Caki2 (cell line): ENCODE measurements at regions not wholly inside any gene's neighbourhood (a gene's known extent, or its start where the extent isn't known, plus 50 kb on each side); places are given as distances from the start of the nearest gene placed in this dataset.
"Not testable (repeated sequence)": the region's sequence is repeated elsewhere in the genome, so short reads cannot be mapped to it uniquely, and the experiment has no call there.

ENCODE experiments used
- DNase-seq: peaks from one replicate; pipeline ENCODE4 v3.0.0-alpha.2; 2015; ENCODE audit warnings: low read depth
- in situ Hi-C: cut with HindIII; loops from 2 replicates; pipeline ENCODE4 v1.10.0; 2016; ENCODE audit warnings: low sequenced_read_pairs, low pct_unique_long_range_greater_than_20kb, mixed read lengths

- no peak for DNase-seq
- in situ Hi-C loops = no loop called here
Measured at GRCh38 chr4:19631814-19632213, 619.9 kb upstream of the SLIT2 start.

- no peak for DNase-seq
- in situ Hi-C loops = no loop called here
Measured at GRCh38 chr4:19623866-19624265, 627.8 kb upstream of the SLIT2 start.

- in situ Hi-C loops = no loop called here
Measured at GRCh38 chr4:19615086-19615689, 636.5 kb upstream of the SLIT2 start.

GRCh38 chr4:19614171-19614570 lies 637.5 kb upstream of the SLIT2 start:
- no peak for DNase-seq
- in situ Hi-C loops = no loop called here

More at GRCh38 chr4:19615086-19615689, 636.5 kb upstream of the SLIT2 start:
- DNase-seq = no peak

GRCh38 chr4:19596342-19596741 lies 655.4 kb upstream of the SLIT2 start:
- in situ Hi-C loops = no loop called here

GRCh38 chr4:19592391-19592790 lies 659.3 kb upstream of the SLIT2 start:
- in situ Hi-C loops = no loop called here
- no peak for DNase-seq

More at GRCh38 chr4:19596342-19596741, 655.4 kb upstream of the SLIT2 start:
- no peak for DNase-seq

- in situ Hi-C loops = no loop called here
- DNase-seq = peak; percentile 2
Measured at GRCh38 chr4:19583827-19584569, 667.7 kb upstream of the SLIT2 start.

- in situ Hi-C loops = no loop called here
- DNase-seq = no peak
Measured at GRCh38 chr4:19580095-19580494, 671.6 kb upstream of the SLIT2 start.

- in situ Hi-C loops = no loop called here
- no peak for DNase-seq
Measured at GRCh38 chr4:19579608-19580007, 672.1 kb upstream of the SLIT2 start.

GRCh38 chr4:19577097-19577496 lies 674.6 kb upstream of the SLIT2 start:
- in situ Hi-C loops = no loop called here
- no peak for DNase-seq

- DNase-seq = no peak
- in situ Hi-C loops = no loop called here
Measured at GRCh38 chr4:19575924-19576323, 675.8 kb upstream of the SLIT2 start.

GRCh38 chr4:19566041-19566440 lies 685.7 kb upstream of the SLIT2 start:
- DNase-seq = no peak
- in situ Hi-C loops = no loop called here

- in situ Hi-C loops = no loop called here
- DNase-seq = no peak
Measured at GRCh38 chr4:19562456-19562855, 689.2 kb upstream of the SLIT2 start.

- in situ Hi-C loops = no loop called here
- DNase-seq = peak; percentile 6
Measured at GRCh38 chr4:19557161-19557560, 694.5 kb upstream of the SLIT2 start.

- in situ Hi-C loops = not testable (repeated sequence)
- DNase-seq = peak; percentile 66
Measured at GRCh38 chr4:19556276-19556675, 695.4 kb upstream of the SLIT2 start.

GRCh38 chr4:19547463-19547862 lies 704.2 kb upstream of the SLIT2 start:
- DNase-seq = no peak
- in situ Hi-C loops = no loop called here

GRCh38 chr4:19544446-19545125 lies 707.1 kb upstream of the SLIT2 start:
- in situ Hi-C loops = no loop called here
- DNase-seq = no peak

GRCh38 chr4:19540859-19541540 lies 710.7 kb upstream of the SLIT2 start:
- in situ Hi-C loops = no loop called here
- DNase-seq = no peak

- in situ Hi-C loops = no loop called here
Measured at GRCh38 chr4:19539201-19539600, 712.5 kb upstream of the SLIT2 start.

More at GRCh38 chr4:19539201-19539600, 712.5 kb upstream of the SLIT2 start:
- no peak for DNase-seq
